NCI-H2196 (cell line): ENCODE measurements at regions not wholly inside any gene's neighbourhood (a gene's known extent, or its start where the extent isn't known, plus 50 kb on each side); places are given as distances from the start of the nearest gene placed in this dataset.
"Not testable (repeated sequence)": the region's sequence is repeated elsewhere in the genome, so short reads cannot be mapped to it uniquely, and the experiment has no call there.

ENCODE experiments used
- DNase-seq: peaks from one replicate; lab custom pipeline; 2025; ENCODE audit not compliant: unreplicated experiment; lab: John Stamatoyannopoulos, UW

DNA sequence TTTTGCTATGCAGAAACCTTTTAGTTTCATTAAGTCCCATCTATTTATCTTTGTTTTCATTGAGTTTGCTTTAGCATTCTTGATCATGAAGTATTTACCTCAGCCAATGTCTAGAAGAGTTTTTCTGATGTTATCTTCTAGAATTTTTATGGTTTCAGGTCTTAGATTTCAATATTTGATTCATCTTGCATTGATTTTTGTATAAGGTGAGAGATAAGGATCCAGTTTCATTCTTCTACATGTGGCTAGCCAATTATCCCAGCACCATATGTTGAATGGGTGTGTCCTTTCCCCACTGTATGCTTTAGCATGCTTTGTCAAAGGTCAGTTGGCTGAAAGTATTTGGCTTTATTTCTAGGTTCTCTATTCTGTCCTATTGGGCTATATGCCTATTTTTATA, 395.2 kb downstream of the HGF start:
- DNase-seq: not testable (repeated sequence)

DNA sequence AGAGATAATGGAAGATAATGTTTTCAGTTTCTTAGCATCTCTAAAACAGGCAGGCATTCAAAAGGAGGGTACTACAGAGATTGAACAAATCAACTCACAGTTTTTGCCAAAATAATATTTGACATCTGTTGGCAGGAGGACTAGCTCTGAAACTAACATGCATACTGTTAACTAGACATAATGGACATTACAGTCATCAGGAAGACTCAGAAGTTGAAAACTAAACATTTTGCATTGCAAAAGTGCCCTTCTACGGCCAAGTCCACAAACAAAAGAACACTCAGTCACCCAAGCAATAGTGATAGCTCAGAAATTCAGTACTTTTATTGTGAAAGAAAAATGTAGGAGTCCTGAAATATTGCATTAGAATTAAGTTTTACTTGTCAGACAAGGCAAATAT, 399.0 kb downstream of the HGF start:
- DNase-seq: no peak

DNA sequence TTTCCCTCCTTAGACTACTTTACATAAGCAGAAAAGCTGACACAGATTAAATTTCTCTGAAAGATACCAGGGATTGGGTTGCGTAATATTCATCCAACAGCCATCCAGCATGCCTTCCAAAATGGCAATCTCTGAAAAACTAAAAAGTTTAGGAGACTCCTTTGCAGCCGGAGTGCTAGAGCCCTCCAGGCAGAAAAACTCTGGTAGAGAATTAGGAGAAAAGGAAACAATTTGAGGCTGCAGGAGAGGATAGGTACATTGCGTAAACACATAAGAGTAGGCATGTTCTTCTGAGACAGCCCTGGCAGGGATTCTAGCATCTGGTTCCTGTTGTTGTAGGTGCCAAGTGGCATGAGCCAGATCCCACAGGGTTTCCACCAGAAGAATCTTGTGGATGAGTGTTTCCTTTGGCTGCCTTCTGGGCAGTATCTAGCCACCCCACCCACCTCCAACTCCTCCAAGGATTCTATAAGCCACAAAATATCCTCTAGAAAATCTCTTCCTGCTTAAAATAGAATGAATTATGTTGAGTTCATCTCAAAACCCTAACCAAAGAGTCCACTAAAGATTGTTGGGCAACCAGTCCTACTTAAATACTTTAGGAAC, 402.4 kb downstream of the HGF start:
- DNase-seq: no peak

DNA sequence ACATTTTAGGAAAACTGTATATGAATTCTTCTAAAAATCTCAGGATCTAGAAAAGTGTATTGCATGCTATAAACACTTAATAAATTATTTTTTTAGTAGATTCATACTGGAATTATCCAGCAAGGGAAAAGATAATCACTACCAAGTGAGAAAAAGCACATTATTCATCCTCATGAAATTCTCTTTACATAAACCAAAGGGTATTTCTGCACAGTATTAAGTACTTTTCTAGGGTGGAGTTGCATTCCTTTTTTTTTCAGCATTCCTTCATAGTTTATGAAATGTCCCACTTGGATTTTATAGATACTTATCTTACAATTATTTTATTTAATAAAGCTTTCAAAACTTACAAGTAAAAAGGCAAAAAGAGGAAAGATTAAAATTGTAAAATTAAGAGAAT, 403.3 kb downstream of the HGF start:
- no peak for DNase-seq

DNA sequence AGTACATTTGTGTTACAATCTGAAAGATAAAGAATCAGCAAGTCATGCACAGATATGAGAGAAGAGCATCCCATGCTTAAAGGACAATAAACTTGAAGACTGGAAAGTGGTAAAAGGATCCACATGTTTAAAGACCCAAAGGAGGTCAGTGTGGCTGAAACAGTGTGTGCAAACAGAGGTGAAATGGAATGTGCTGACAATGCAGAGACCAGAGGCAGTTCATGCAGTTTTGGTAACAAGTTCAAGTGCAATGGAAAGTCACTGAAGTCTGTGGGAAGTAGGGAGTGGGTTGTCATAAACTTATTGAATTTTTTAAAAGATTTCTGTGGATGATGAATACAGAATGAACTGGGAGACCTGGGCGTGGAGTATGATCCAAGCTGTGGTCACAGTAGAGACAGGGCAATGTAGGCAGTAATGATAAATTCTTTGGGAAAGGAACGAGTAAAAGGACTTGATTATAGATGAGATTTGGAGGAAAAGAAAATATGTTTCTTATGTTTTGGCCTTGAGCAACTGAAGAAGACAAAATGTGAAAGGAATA, 408.0 kb downstream of the HGF start:
- no peak for DNase-seq

DNA sequence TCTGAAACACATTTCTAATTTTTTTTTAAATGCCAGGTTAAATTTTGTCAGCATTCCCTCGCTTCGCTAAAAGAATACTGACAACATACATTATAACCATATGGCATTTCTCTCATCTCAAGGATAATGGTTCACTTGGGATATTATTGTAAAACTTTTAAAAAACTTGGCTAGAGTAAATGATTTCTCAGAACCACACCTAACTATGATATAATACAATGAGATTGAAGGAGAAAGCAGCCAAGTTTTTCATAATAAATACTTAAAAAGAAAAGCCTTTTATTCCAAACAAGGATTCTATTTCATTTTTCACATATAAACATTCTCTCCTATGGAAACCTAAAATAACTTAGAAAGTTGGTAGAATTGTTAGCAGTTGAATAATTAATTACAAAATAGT, 413.9 kb downstream of the HGF start:
- no peak for DNase-seq

DNA sequence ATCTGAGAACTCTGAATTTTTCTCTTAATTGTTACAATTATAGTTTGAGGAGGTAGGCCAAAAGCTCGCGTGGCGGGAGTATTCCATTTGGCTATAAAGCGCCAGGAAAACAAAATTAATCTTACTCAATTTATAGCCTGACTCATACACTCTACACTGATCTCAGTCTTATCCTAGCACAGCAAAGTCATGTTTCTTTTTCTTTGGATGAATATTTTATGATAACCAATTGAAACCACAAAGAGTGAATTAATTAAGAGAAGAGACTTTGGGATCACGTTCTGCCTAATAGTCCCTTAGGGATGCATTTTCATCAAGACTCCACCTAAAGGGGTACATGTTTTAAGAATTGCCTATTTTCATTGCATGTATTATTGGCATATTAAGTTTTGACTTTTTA, 420.8 kb downstream of the HGF start:
- DNase-seq: no peak

DNA sequence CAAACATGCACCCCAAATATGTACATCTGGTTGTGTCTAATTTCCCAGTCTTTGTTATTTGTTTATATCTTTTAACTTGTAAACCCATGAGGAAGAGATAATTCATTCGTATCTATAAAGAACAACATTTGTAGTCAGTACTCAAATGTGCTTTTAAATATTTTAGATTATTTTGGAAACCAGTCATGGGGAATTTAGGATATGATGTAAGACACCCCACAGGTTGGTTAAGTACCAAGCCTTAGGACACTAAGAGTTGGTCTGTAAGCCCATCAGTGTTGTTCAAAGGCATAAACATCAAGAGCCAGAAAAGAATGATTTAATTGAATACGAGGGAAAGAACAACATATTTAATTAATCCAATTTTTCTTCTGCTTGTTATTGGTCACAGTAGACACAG, 421.1 kb upstream of the SEMA3C start:
- DNase-seq: no peak

DNA sequence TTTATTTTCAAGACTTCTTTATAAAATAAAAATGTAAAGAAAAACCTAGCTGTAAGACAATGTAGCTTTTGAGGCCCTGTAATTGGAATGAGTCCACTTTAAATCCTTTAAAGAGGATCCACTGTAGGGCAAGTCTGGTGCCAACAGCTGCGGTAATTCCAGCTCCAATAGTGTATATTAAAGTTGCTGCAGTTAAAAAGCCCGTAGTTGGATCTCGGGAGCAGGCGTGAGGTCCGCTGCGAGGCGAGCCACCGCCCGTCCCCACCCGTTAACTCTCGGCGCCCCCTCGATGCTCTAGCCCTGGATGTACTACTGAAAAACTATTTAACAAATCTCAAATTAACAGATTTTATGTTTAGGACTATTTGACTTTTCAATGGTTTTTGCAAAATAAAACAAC, 414.7 kb upstream of the SEMA3C start:
- no peak for DNase-seq

DNA sequence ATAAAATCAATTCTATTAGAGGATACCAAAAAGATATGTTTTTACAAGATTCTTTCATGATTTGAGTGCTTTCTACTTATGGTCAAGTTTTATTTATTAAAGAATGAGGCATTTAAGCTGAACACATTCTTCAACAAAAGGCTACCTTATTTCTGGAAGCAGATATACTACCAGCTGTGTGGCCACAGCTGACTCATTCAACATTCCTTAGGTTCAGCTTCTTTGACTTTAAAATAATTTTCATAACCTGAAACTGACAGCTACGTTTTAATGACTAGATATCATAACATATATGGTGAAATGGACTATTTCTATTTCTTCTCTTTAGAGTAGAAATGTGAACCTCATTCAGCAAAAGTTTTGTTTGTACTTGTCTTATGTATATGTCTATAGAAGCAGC, 414.2 kb upstream of the SEMA3C start:
- DNase-seq: no peak

DNA sequence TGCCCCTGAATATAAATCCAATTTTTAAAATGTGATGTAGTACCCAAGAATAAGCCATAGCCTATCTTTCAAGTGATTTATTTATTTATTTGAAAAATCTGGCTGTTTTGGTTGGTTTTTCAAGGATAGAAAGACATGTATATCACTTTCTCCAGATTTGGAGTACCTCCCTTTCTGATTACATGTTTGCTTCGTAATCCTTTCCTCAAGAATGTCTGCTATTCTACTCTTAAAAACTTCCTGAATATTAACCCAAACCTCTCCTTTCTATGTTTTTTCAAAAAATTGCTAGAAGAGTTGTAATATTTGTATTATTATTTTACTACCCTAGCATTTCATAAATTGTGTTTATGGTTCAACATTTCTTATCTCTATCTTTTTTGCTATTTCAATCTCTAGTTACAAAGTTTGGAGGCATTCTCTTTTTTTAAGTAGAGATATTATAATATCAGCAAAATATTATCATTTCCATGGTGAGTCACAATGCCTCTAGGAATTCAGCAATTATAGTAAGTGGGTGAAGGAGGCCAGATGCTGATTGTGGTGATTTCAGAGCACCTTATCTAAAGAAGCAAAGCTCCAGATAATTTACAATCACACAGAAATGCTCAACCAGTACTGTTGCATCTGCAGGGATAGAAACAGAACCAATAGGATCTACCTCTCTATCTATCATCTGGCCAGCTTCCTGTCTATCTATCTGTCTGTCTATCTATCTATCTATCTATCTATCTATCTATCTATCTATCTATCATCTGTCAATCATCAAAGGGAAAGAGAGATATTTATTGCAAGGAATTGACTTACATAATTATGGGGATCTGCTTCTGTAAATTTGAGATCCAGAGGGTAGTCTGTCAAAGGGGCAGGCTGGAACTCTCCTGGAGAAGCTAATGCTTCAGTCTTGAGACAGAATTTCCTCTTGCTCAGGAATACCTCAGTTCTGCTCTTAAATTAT, 412.5 kb upstream of the SEMA3C start:
- no peak for DNase-seq

DNA sequence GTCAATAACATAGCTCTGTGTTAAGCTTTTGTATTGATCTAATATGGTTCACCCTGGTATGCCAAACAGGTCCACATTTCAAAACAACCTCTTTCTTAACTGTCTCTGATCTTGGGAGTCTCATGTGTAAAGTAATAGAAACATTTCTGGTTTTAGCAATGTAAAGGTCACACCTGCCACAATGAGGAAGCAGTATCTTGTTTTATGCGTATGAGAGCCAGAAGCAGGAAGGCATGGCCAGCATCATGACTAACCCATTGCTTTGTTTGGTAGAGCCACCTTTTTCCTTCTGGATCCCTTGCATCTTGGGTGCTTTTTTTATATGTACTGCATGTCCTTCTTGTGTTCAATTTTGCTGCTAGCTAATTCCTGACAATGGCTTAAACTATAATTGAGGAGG, 411.3 kb upstream of the SEMA3C start:
- no peak for DNase-seq

DNA sequence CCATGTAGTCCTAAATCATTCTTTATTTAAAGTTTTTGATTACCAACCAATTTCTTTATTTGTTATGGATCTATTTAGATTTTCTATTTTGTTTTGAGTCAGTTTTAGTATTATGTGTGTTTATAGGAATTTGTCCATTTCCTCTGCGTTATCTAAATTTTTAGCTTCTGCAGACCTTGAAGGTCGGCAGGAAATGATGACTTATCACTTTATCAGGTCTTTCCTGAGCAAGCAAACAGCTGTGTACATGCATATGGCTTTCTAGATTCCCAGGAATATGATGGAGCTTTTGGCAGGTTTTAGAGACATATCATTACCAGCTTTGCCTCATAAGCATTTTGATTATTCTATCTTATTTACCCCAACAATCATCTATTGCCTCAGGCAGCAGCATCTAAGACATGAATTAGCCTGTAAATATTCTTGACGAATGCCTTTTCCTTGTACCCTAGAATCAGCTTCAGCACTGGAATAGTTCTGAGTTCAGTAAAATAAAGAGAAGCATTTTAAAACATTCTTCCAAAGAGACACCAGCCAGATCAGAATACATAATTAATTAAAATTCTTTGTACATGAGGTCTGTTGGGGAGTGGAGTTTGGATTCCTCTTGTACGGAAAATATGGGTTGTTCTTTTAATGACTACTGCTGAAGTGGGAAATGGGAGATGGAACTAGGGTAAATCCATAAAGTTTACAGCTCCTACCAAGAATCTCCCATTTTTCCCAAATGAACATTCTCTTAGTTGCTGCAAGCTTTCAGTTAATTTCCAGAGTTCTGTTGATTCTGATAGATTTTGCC, 408.8 kb upstream of the SEMA3C start:
- no peak for DNase-seq

DNA sequence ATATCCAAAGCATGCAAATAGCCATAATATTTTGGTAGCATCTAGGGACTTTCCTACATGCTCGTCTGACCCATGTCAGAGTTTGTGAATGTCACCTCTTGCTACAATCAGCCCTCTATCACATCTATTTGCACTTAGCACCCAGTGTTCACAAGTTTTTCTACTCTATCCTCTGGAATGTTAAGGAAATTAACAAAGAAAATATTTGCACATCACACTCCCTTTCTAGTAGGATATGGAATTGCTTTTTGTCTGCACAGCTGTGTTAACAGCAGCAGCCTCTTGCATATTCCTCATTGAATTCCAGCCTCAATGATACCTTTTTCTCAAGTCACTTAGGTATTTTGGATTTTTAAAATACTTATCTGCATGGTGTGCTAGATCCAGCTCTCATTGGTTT, 403.1 kb upstream of the SEMA3C start:
- no peak for DNase-seq

DNA sequence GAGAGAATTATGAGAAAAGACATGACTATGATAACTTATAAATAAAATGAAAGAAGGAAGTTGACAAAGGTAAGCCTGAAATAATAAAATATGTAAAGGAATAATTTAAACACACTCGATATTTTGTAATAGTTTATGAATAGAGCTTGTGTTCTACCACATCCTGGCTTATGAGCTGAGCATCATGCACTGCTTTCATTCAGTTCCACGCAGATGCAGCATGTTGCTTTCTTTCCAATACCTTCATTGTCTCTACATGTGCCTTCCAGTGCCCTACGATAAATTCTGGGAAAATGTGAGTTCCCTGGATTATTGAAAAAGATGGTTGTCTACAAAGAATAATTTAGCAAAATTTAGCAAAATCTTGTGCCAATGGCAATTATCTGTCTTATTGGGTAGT, 398.9 kb upstream of the SEMA3C start:
- no peak for DNase-seq

DNA sequence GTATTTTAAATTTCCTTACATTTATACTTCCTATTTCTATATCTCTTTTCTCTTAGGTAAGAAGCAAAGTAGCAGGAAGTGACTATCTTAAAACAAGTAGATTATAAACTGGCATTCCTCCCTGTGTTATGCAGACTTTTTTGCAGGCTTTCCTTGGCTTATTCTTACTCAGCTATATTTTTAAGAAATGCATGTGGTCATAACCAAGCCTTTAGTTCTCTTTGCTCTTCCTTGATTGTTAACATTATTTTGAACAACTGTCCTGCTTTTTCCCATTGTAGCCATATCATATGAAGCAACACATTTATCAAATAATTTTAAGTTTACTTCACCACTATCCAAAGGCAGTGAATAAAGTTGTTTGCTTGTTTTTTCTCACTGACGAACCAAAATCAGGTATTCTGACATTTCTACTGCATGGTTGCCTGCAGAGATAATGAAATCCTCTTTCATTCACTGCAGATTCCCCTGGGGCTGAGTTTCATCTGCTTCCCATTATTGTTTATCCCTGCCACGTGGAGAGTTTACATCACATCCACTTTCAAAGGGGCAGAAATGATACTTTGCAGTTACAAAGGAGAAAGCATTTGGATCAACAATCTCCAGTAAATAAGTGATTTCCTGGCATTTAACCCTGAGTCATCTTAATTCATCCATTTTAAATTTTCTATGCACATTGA, 389.9 kb upstream of the SEMA3C start:
- DNase-seq: no peak

DNA sequence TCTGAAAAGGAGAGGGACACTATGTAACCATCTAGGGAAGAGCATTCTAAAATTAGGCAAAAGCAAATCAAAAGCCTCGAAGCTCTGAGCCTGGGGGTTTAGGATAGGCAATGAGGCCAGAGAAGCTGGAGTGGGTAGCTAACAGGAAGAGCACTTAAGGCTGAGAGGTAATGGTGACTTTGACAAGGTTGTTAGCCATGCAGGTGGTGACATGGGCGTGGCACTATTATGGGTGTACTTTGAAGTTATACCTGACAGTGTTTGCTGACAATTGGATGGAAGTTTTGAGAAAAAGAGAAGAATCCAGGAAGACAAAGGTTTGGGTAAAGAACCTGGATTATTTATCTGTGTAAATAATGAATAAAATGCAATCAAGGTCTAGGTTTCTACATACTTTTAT, 383.0 kb upstream of the SEMA3C start:
- no peak for DNase-seq

DNA sequence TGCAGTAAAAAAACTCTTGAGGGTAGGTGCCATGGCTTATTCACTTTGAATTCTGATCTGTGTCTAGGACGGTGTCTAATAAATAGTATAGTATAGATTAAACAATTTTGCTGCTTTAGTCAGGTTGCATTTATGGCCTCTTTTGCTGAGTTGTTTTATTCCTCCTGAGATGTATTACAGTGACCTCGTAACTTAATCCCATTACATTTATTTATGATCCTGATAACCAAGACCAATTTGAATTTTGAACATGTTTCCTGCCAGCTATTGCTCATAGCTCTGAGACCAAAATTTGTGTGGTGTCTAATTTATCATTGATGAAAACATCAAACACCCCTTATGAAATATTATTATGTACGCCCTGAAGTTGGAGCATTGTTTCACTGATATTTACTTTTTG, 381.9 kb upstream of the SEMA3C start:
- no peak for DNase-seq

DNA sequence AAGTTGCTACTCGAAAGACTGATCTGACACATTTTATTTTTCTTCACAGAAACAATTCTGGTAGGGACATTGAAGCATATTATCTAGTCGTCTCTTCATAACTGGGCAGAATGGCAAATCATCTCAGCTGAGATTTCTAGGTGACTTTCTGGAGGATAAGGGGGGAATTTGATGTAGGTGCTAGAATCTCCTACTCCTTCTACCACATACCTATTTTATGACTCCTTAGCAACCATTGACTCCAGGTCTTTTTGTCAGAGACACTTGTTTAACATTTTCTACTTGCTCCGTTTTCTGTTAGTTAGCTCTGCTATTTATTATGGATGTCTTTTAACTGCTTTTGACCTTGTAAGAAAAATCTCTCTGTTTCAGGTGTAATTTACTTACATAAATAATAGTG, 380.9 kb upstream of the SEMA3C start:
- no peak for DNase-seq

DNA sequence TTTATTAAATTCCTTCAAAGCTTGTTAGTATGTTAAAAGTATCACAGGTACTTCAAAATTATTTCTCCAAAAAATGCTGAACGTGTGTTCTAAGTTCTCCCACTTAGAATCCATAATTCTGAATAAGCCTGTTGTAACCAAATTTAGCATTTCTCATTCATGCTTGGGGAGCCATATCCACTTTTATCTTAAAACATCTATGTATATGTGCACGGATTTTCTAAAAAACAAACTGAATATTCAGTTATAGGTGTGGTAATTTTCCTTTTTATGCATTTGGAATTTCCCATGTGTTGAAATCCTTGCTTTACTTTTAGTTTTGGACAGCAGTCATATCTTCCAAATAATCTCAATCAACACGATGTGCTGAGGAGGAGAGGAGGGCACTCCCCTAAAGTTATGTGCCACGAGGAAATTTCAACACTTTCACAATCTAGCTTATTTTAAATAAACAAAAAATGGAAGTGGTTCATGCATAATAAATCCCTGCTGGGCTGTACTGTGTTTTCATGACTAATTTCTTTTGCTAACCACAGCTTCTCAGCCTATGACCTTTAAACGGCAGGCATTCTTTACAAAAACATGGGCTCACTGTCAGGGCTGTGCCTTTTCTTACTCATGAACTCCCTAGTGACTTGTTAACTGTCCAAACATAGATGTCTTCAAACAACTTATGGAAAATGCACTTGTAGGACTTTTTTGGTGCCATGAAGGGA, 380.3 kb upstream of the SEMA3C start:
- DNase-seq: no peak
